ENCODE measurements at regions not wholly inside any gene's neighbourhood (a gene's known extent, or its start where the extent isn't known, plus 50 kb on each side); places are given as distances from the start of the nearest gene placed in this dataset.

- TF ChIP-seq POLR2A (IDR thresholded peaks at IDR 0.05) (no peak), POLR2AphosphoS5 (IDR thresholded peaks at IDR 0.05) (no peak), EP300 (IDR thresholded peaks at IDR 0.05) (no peak)
- TF ChIP-seq, protein P1, sequence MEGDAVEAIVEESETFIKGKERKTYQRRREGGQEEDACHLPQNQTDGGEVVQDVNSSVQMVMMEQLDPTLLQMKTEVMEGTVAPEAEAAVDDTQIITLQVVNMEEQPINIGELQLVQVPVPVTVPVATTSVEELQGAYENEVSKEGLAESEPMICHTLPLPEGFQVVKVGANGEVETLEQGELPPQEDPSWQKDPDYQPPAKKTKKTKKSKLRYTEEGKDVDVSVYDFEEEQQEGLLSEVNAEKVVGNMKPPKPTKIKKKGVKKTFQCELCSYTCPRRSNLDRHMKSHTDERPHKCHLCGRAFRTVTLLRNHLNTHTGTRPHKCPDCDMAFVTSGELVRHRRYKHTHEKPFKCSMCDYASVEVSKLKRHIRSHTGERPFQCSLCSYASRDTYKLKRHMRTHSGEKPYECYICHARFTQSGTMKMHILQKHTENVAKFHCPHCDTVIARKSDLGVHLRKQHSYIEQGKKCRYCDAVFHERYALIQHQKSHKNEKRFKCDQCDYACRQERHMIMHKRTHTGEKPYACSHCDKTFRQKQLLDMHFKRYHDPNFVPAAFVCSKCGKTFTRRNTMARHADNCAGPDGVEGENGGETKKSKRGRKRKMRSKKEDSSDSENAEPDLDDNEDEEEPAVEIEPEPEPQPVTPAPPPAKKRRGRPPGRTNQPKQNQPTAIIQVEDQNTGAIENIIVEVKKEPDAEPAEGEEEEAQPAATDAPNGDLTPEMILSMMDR (IDR thresholded peaks at IDR 0.05): no peak
Observed at GRCh38 chr12:77629141-77629540, 201.6 kb upstream of the NAV3 start.
